ENCODE measurements at regions not wholly inside any gene's neighbourhood (a gene's known extent, or its start where the extent isn't known, plus 50 kb on each side); places are given as distances from the start of the nearest gene placed in this dataset.

- no peak overlapping the region for H3K4me3 Mint-ChIP-seq (ENCODE audit: unreplicated experiment)
- ChIA-PET CTCF (no interaction called here), POLR2A (no interaction called here)
- BruUV-seq (replicated peaks), result no TSS peak
- peaks cover 34% of the 10 kb centered on the region for H3K4me1 Mint-ChIP-seq (ENCODE audit: insufficient read depth, unreplicated experiment)
- no peak overlapping the region for H3K27ac Mint-ChIP-seq (ENCODE audit: low read depth, unreplicated experiment)
- no peaks in the 10 kb centered on the region for H3K27me3 Mint-ChIP-seq (ENCODE audit: insufficient read depth, unreplicated experiment)
- H3K9me3 Mint-ChIP-seq (ENCODE audit: unreplicated experiment), result no peaks in the 10 kb centered on the region
- TF ChIP-seq CTCF (IDR thresholded peaks at IDR 0.05; ENCODE audit: unreplicated experiment), result no peak
- intact Hi-C loops (cut with micrococcal nuclease), result loop anchor here (10.0 kb wide), 1 partner anchor 408 kb away; the partner anchor contains the start of gene ADAM17
- H3K36me3 Mint-ChIP-seq (ENCODE audit: insufficient read depth, unreplicated experiment), result no peaks in the 10 kb centered on the region
- DNase-seq (ENCODE audit: unreplicated experiment), result no peak
Observed at GRCh38 chr2:9146646-9147045, 60.0 kb upstream of the ASAP2 start.

- intact Hi-C loops (cut with micrococcal nuclease), result loop anchor here (2.0 to 10.0 kb wide), 2 partner anchors 141 to 409 kb away; partner anchors contain the start of gene ADAM17
- H3K9me3 Mint-ChIP-seq (ENCODE audit: unreplicated experiment), result no peaks in the 10 kb centered on the region
- no peak overlapping the region for H3K4me3 Mint-ChIP-seq (ENCODE audit: unreplicated experiment)
- H3K4me1 Mint-ChIP-seq (ENCODE audit: insufficient read depth, unreplicated experiment), result peaks cover 34% of the 10 kb centered on the region
- no peak for DNase-seq (ENCODE audit: unreplicated experiment)
- ChIA-PET POLR2A (interaction anchor here (1.3 to 1.4 kb wide), 2 partner anchors 142 to 283 kb away, joined by 3 to 4 read pairs; no protein-coding TSS in a partner anchor), CTCF (interaction anchor here (0.6 to 7.1 kb wide), 6 partner anchors 17 to 322 kb away, joined by 3 to 90 read pairs (median 3); partner anchors contain the start of gene ASAP2)
- no TSS peak for BruUV-seq (replicated peaks)
- no peaks in the 10 kb centered on the region for H3K27me3 Mint-ChIP-seq (ENCODE audit: insufficient read depth, unreplicated experiment)
- H3K36me3 Mint-ChIP-seq (ENCODE audit: insufficient read depth, unreplicated experiment), result no peaks in the 10 kb centered on the region
- peak overlapping the region; percentile 85 for H3K27ac Mint-ChIP-seq (ENCODE audit: low read depth, unreplicated experiment)
- no peak for TF ChIP-seq CTCF (IDR thresholded peaks at IDR 0.05; ENCODE audit: unreplicated experiment)
Observed at GRCh38 chr2:9145752-9146430, 60.7 kb upstream of the ASAP2 start.

GRCh38 chr2:9145109-9145751 lies 61.4 kb upstream of the ASAP2 start:
- Mint-ChIP-seq H3K27ac (ENCODE audit: low read depth, unreplicated experiment) (peak overlapping the region; percentile 85), H3K4me3 (ENCODE audit: unreplicated experiment) (peak overlapping the region; percentile 49), H3K4me1 (ENCODE audit: insufficient read depth, unreplicated experiment) (peaks cover 34% of the 10 kb centered on the region), H3K9me3 (ENCODE audit: unreplicated experiment) (no peaks in the 10 kb centered on the region), H3K36me3 (ENCODE audit: insufficient read depth, unreplicated experiment) (no peaks in the 10 kb centered on the region), H3K27me3 (ENCODE audit: insufficient read depth, unreplicated experiment) (no peaks in the 10 kb centered on the region)
- POLR2A ChIA-PET, result interaction anchor here (0.6 to 2.9 kb wide), 19 partner anchors 20 to 636 kb away, joined by 3 to 25 read pairs (median 4); partner anchors contain the start of genes ASAP2, CPSF3 and ITGB1BP1
- no peak for TF ChIP-seq CTCF (IDR thresholded peaks at IDR 0.05; ENCODE audit: unreplicated experiment)
- CTCF ChIA-PET, result interaction anchor here (0.5 to 7.1 kb wide), 13 partner anchors 10 to 361 kb away, joined by 3 to 90 read pairs (median 3); partner anchors contain the start of gene ASAP2
- intact Hi-C loops (cut with micrococcal nuclease), result loop anchor here (2.0 to 10.0 kb wide), 2 partner anchors 142 to 410 kb away; partner anchors contain the start of gene ADAM17
- peak; percentile 86 for DNase-seq (ENCODE audit: unreplicated experiment)
- BruUV-seq (replicated peaks), result no TSS peak

- intact Hi-C loops (cut with micrococcal nuclease), result loop anchor here (1.0 to 10.0 kb wide), 3 partner anchors 60 to 410 kb away; partner anchors contain the start of gene ADAM17
- H3K27me3 Mint-ChIP-seq (ENCODE audit: insufficient read depth, unreplicated experiment), result no peaks in the 10 kb centered on the region
- no peaks in the 10 kb centered on the region for H3K36me3 Mint-ChIP-seq (ENCODE audit: insufficient read depth, unreplicated experiment)
- BruUV-seq (replicated peaks), result TSS peak; percentile 90
- peaks cover 34% of the 10 kb centered on the region for H3K4me1 Mint-ChIP-seq (ENCODE audit: insufficient read depth, unreplicated experiment)
- POLR2A ChIA-PET, result interaction anchor here (0.6 to 2.9 kb wide), 24 partner anchors 19 to 637 kb away, joined by 3 to 25 read pairs (median 4); partner anchors contain the start of genes ASAP2, CPSF3 and ITGB1BP1
- DNase-seq (ENCODE audit: unreplicated experiment), result no peak
- CTCF ChIA-PET, result interaction anchor here (0.5 to 7.1 kb wide), 18 partner anchors 10 to 1379 kb away, joined by 3 to 90 read pairs (median 4); partner anchors contain the start of gene ASAP2
- H3K4me3 Mint-ChIP-seq (ENCODE audit: unreplicated experiment), result peak overlapping the region; percentile 49
- H3K27ac Mint-ChIP-seq (ENCODE audit: low read depth, unreplicated experiment), result peak overlapping the region; percentile 85
- H3K9me3 Mint-ChIP-seq (ENCODE audit: unreplicated experiment), result no peaks in the 10 kb centered on the region
- TF ChIP-seq CTCF (IDR thresholded peaks at IDR 0.05; ENCODE audit: unreplicated experiment), result no peak
Observed at GRCh38 chr2:9144617-9145016, 62.0 kb upstream of the ASAP2 start.

All from MCF 10A (cell line).